ENCODE measurements at regions not wholly inside any gene's neighbourhood (a gene's known extent, or its start where the extent isn't known, plus 50 kb on each side); places are given as distances from the start of the nearest gene placed in this dataset.

DNA sequence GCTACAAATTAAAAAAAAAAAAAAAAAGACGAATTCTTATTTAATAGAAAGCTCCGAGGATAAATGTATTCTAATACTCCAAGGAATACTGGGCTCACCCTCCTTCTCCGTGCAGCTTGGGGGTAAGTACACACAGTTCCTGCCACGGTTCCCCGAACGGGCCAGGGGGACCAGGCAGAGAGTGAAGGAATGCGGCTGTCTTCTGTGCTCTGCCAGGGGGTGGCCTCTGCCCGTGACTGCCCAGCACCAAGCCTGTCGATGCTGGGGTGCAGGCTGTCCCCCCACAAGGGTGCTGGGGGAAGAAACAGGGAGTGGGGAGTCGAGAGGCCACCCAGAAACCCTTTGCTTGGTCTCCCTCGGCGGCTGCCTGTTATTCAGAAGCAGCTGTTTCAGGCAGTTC lies 410.1 kb upstream of the IRX1 start:
- Histone ChIP-seq H4K5ac (ENCODE audit: insufficient read length, low read depth, low read length) (no peak overlapping the region), H3K4me2 (ENCODE audit: insufficient read depth in 1 of 2, low read depth in 2 of 2, low read length in 2 of 2) (no peak overlapping the region), H4K8ac (ENCODE audit: extremely low read depth, insufficient read depth, low read length) (no peak overlapping the region), H3K18ac (ENCODE audit: extremely low read depth, low read length) (no peak overlapping the region; the same call in 1 of the 2 replicates), H3K4ac (replicated peaks; ENCODE audit: insufficient read length, low read depth, low read length) (no peak overlapping the region), H3K27me3 (replicated peaks in 1 of 4; ENCODE audit: control insufficient read depth in 3 of 4, extremely low read depth in 1 of 4, insufficient read depth in 3 of 4, low read length in 3 of 4) (no peaks in the 10 kb centered on the region), H2BK20ac (ENCODE audit: low read length) (no peak overlapping the region), H2BK12ac (ENCODE audit: low read depth, low read length) (no peak overlapping the region), H3K9me3 (ENCODE audit: insufficient read depth in 2 of 2, low read depth in 1 of 2, low read length in 1 of 2) (no peaks in the 10 kb centered on the region), H3K79me2 (ENCODE audit: control insufficient read depth in 1 of 2, insufficient read depth in 2 of 2, low read length in 2 of 2) (no peaks in the 10 kb centered on the region), H3K23me2 (ENCODE audit: low read depth, low read length) (no peaks in the 10 kb centered on the region; the same call in 1 of the 2 replicates), H3K9ac (replicated peaks in 1 of 4; ENCODE audit: extremely low read depth in 1 of 4, low read depth in 3 of 4, low read length in 3 of 4) (no peak overlapping the region), H3K14ac (ENCODE audit: insufficient read length) (no peak overlapping the region), H3K27ac (ENCODE audit: low read depth, low read length) (no peak overlapping the region), H2BK120ac (replicated peaks; ENCODE audit: low read depth, low read length) (no peak overlapping the region), H2BK5ac (ENCODE audit: low read depth, low read length) (no peak overlapping the region), H3K4me1 (replicated peaks in 1 of 4; ENCODE audit: control insufficient read depth in 3 of 4, insufficient read depth in 4 of 4, low read length in 3 of 4) (peaks cover 0 to 11% (median 6%) of the 10 kb centered on the region in 4 experiments; a peak in 3 of 7 replicates), H3K36me3 (ENCODE audit: control insufficient read depth in 2 of 4, insufficient read depth in 4 of 4, low read length in 3 of 4) (no peaks in the 10 kb centered on the region), H2BK15ac (ENCODE audit: low read length) (no peak overlapping the region), H4K20me1 (replicated peaks in 1 of 2; ENCODE audit: control insufficient read depth in 1 of 2, insufficient read depth in 2 of 2, low read length in 2 of 2) (no peaks in the 10 kb centered on the region), H3K23ac (ENCODE audit: insufficient read length) (no peak overlapping the region), H3K56ac (replicated peaks; ENCODE audit: insufficient read length, low read depth, low read length) (no peak overlapping the region), H3K79me1 (ENCODE audit: low read depth, low read length) (no peaks in the 10 kb centered on the region), H2AK5ac (ENCODE audit: low read depth, low read length) (no peak overlapping the region), H2AFZ (ENCODE audit: low read length) (no peak overlapping the region), H3K4me3 (ENCODE audit: extremely low read depth in 1 of 4, insufficient read depth in 2 of 4, low read depth in 3 of 4, low read length in 4 of 4) (no peak overlapping the region), H4K91ac (replicated peaks; ENCODE audit: insufficient read length, low read length) (no peak overlapping the region)
- WGBS, 2 experiments (ENCODE audit: extremely low coverage in 1 of 2, insufficient coverage in 1 of 2, insufficient read length in 1 of 2, insufficient replicate concordance in 2 of 2, low coverage in 1 of 2, low lambda C conversion rate in 2 of 2, missing lambda C conversion rate in 1 of 2) = 76% methylated on average over 10 of the region's 12 CpGs; no CpG with 5 or more reads in 1 of the 2 experiments
- no peak for FAIRE-seq
- CTCF ChIA-PET (ENCODE audit: partially characterized antibody) = interaction anchor here (0.6 kb wide), 1 partner anchor 1690 kb away, joined by 4 read pairs; no protein-coding TSS in a partner anchor
- POLR2A ChIA-PET (ENCODE audit: partially characterized antibody) = no interaction called here
- DNase-seq (ENCODE audit: low read depth in 1 of 2, low spot score in 2 of 2) = no peak
- no peak for TF ChIP-seq YY1 (IDR thresholded peaks at IDR 0.05; ENCODE audit: low read depth, low read length)
- no peak for TF ChIP-seq PHF8 (conservative IDR thresholded peaks at IDR 0.05; ENCODE audit: low read depth, low read length)
- TF ChIP-seq NANOG (IDR thresholded peaks at IDR 0.05; ENCODE audit: insufficient read depth, low read depth, low read length, poor library complexity, severe bottlenecking) = no peak
- no peak for TF ChIP-seq CBX5 (IDR thresholded peaks at IDR 0.05; ENCODE audit: low read depth, low read length)
- no peak for TF ChIP-seq EGR1 (IDR thresholded peaks at IDR 0.05; ENCODE audit: borderline replicate concordance, low read depth, low read length)
- TF ChIP-seq, protein P1, sequence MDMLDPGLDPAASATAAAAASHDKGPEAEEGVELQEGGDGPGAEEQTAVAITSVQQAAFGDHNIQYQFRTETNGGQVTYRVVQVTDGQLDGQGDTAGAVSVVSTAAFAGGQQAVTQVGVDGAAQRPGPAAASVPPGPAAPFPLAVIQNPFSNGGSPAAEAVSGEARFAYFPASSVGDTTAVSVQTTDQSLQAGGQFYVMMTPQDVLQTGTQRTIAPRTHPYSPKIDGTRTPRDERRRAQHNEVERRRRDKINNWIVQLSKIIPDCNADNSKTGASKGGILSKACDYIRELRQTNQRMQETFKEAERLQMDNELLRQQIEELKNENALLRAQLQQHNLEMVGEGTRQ (IDR thresholded peaks at IDR 0.05; ENCODE audit: low read length) = no peak
- no peak for TF ChIP-seq EP300 (IDR thresholded peaks at IDR 0.05; ENCODE audit: borderline replicate concordance in 1 of 2, low read depth in 2 of 2, low read length in 2 of 2)
- no peak for TF ChIP-seq NRF1 (IDR thresholded peaks at IDR 0.05; ENCODE audit: low read depth, low read length)
- TF ChIP-seq SP1 (IDR thresholded peaks at IDR 0.05; ENCODE audit: low read depth, low read length) = no peak
- TF ChIP-seq SIX5 (IDR thresholded peaks at IDR 0.05; ENCODE audit: low read depth, low read length) = no peak
- no peak for TF ChIP-seq RAD21 (IDR thresholded peaks at IDR 0.05 in 1 of 2, conservative IDR thresholded peaks at IDR 0.05 in 1 of 2; ENCODE audit: low read depth in 2 of 2, low read length in 2 of 2)
- TF ChIP-seq HDAC2 (IDR thresholded peaks at IDR 0.05; ENCODE audit: borderline replicate concordance in 1 of 2, low read depth in 2 of 2, low read length in 2 of 2) = no peak
